Fibroblast of the conjunctiva (primary cell): ENCODE measurements at regions not wholly inside any gene's neighbourhood (a gene's known extent, or its start where the extent isn't known, plus 50 kb on each side); places are given as distances from the start of the nearest gene placed in this dataset.

Experiments
- DNase-seq: peaks from one replicate; pipeline ENCODE4 v3.0.0-alpha.2; 2010; ENCODE audit warnings: low read depth

DNA sequence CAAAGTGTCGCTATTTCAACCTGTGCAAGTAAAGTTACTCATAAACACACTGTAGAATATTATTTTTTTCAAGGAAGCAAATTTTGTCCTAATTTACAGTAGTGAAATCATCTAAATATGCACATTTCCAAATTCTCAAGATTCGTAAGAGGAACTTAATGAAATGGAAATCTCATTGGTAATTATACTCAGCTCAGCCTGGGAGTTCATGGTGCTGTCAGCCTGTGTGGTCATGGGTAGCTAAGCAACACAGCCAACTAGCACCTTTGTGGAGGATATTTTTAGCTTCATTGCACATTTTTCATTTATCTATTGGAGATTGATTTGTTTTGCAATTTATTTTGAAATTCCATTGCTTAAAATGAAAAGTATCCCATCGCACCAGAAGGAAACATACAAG, 975.7 kb upstream of the ZEB2 start:
- DNase-seq = no peak

DNA sequence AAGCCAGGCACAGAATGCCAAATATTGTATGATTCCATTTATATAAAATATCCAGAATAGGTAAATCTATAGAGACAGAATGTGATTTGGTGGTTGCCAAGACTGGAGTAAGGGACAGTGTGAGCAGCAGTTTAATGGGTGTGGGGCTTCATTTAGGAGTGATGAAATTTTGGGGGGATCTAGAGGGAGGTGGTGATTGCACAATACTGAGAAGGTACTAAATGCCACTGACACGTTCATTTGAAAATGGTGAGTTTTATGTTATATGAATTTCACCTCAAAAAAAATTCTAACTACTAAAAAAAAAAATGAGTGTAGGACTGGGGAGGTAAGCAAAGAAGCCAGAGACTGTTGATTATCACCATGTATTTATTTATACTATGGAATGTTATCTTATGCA, 974.5 kb upstream of the ZEB2 start:
- no peak for DNase-seq

DNA sequence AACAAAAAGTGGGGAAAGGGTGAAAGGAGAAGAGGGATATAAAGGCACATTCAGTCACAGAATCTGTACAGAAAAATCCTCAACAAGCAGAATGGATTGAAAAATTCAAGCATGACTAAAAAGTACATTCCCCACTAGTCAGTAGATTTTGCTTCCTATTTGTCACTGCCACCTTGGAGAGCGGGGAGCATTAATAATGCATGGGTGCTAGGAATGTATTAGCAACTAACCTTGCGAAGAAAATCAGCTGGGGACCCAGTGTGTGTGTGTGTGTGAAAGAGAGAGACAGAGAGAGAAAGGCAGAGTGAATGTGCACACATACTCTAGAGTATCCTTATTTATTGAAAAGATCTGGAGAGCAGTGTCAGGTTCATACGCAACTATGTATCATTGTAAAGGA, 968.7 kb upstream of the ZEB2 start:
- no peak for DNase-seq

DNA sequence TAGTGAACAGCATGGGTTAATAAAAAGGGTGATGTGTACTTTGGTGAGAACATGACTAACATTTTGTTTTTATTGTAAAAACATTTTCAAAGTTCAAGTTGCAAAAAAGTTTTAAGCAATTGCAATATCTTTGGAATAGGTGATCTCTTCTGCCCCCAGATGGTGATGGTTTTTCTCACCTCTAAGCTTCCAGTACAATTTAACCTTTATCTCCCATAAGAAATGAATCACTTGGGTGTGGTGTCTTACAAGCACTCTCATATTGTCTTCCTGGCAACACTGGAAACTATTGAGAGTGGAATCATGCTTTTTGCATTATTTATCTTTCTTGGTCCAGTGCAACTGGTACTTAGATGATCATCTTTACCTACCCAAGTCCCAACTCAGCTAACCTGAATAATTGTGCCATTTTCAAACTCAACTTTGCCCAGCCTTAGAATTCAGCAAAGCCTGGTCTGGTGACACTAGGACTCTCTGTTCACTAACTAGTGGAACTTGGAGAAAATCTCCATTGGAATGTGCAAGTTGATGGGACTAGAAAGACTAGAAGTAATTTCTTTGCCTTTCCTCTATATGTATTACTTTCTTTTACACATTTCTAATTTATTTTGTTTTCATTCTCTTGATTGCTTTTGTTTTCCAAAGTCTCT, 964.7 kb upstream of the ZEB2 start:
- DNase-seq = peak; percentile 82

DNA sequence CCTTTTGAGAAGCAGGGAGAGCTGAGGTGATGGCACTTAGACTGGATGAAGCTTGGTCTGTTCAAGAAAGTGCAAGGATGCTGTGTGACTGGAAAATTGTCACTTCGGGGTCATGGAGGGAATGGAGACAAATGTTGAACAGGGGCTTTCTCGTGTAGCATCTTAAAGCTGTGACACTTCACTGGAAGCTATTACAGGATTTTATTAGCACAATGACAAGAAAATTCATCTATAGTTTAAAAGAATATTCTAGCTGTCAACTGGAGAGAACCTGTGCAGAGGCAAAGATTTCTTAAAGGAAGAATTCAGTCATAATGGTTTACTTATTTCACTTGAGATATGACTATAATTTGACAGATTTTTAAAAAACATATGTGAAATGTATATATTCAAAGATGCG, 963.9 kb upstream of the ZEB2 start:
- no peak for DNase-seq

DNA sequence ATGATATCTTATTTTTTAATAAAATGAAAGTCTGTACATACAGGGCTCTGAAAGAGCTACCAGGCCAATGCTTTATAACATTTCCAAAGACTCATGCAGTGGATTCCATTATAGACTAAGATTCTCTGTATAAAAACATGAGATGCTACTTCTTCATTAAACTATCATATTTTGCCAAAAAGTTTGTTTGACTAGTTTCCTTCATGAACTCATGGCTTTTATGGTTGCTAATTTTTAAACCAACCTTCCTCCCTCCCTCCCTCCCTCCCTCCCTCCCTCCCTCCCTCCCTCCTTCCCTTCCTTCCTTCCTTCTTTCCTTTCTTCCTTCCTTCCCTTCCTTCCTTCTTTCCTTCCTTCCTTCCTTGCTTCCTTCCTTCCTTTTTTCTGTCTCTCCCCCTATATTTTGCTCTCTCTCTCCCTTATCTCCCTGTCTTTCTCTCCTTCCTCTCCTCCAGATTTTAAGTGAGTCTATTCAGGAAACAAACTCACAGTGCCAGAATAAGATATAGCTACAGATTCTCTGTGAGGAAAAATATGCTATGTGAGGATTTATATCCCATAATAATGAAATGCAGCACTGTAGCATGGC, 961.5 kb upstream of the ZEB2 start:
- DNase-seq = no peak

DNA sequence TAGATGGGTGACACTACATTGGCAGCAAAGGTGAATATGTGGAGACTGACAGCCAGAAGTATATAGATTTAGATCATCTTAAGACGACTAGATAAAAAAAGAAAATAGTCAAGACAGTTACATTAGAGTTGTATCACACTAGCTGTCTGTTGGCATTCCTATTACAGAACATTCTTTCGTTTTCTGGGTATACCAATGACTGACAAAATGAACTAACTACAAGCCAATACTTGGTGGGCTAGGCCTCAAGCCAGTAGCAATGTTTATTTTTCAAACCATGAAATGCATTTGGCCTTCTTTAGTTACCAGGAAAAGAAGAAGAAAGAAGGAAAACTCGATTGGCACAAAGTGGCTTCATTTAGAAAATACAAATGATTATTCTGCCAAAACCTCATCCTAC, 944.9 kb upstream of the ZEB2 start:
- no peak for DNase-seq

DNA sequence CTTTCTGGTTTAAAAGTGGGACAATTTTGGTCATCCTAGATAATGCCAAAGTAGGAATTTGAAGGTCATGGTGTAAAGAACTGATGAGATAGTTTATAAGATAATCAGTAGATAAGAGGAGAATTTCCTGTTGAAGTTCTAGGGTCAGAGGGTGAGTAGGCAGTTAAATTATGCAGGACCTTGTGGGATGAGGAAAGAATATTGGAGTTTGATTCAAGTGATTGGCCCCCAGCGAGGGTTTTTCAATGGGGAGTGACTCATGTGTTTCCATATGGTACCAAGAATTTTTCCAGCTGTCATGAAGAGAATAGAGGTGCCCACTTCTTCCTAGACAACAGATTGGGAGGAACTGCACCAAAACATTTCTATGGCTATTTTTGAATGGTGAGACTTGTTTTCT, 940.2 kb upstream of the ZEB2 start:
- no peak for DNase-seq

DNA sequence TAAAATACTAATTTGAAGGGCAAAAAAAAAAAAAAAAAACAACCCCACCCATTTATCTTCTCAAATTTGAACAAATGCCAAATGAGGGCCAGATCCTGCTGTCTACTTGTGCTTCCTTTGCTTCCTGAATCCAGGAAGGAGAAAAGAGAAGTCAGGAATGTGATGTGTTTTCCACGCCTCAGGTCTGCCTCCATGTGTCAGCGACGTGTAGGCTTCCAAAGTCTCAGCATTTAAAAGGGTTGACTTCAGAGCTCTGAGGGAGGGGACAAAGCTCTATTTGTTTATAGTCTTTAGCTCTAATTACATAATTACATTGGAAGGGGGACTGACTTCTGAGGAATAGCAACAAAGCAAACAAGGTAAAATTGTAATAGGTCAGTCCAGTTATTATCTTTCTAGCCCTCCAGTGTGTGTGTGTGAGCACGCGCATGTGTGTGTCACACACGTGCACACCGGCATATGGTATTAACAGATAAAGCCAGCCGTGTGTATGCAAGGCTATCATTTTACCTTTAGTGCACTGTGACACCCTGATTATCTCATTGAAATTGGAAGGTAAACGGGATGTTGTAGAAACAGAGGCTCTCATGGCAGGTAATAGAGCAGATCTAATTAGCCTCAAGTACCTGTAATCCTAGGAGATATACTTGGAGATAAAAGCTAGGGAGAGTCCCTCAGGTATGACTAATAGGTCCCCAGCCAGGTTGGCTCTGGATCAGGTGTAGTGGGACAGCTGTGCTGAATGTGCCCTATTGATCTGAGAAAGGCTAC, 911.4 kb upstream of the ZEB2 start:
- DNase-seq = no peak

DNA sequence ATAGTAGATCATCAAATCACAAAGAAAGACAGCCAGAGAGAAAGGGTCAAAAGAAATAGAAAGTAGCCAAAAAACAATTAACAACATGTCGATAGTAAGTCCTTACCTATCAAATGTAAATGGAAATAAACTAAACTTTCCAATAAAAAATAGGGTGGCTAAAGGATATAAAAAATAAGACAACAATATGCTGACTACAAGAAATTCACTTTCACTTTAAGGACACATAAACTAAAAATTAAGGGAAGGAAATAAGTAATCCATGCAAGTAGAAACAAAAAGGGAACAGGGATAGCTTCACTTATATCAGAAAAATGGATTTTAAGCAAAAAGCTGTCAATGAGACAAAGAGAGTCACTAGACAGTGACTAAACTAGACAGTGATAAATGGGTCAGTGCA, 903.9 kb upstream of the ZEB2 start:
- DNase-seq = no peak

DNA sequence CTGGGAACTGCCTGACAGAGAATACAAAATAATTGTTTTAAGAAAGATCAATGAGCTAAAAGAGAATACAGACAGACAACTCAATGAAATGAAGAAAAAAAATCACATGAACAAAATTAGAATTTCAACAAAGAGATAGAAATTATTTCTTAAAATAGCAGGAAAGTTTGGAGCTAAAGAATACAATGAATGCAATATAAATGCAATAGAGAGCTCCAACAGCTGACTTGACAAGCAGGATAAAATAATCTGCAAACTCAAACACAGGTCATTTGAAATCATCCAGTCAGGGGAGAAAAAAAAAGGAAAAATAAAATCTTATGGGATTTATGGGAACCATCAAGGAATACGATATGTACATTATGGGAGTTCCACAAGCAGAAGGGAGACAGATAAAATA, 902.7 kb upstream of the ZEB2 start:
- no peak for DNase-seq

DNA sequence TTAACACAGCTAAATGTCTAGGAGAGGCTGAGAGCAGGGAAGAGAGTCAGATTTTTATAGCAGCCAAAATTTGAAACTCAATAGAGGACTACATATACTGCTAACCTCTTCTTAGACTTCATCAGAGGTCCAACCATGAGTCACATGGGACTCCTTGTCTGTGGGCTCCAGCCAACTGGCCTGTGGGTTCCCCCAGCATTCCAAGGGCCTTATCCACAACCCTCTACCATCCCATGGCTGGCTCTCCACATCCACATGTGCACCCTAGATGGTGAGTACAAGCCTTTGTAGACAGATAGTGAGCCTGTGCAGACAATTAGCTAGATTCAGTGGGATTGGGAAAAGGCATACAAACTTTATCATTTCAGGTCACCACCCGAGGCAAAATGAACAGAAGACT, 901.9 kb upstream of the ZEB2 start:
- DNase-seq = no peak

DNA sequence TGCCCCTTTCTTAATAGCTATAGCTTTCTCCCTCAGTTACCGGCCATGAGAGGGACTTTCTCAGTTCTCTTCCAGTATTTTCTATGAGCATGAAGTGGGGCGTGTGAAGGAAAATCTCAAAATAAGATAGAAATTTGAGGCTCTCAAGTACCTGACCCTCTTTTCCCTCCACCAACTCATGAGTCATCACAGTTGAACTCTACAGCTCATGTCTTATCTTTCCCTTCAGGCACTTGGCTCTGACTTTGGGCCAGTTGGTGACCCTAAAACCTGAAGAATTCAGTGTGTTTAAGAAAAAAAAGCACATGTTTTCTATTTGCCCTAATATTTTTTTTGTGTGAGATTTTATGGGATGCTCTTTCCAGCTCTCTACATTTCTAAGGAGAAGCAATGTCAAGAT, 896.7 kb upstream of the ZEB2 start:
- no peak for DNase-seq

DNA sequence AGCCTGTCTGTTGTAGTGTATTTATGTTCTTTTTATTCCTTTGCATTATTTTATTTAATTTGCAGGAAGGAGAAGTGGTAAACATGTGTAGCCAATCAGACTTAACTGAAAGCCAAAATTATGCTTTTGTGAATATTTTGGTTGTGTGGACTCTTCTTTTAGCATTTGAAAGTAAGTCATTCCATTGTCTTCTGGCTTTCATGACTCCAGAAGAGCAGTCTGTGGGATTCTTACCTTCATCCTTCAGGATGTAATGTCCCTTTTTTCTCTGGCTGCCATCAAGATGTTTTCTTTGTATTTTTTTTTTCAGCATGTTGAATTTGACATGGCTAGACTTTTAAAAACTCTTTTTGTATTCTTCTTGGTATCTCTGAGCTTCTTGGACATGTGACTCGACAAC, 895.2 kb upstream of the ZEB2 start:
- no peak for DNase-seq

DNA sequence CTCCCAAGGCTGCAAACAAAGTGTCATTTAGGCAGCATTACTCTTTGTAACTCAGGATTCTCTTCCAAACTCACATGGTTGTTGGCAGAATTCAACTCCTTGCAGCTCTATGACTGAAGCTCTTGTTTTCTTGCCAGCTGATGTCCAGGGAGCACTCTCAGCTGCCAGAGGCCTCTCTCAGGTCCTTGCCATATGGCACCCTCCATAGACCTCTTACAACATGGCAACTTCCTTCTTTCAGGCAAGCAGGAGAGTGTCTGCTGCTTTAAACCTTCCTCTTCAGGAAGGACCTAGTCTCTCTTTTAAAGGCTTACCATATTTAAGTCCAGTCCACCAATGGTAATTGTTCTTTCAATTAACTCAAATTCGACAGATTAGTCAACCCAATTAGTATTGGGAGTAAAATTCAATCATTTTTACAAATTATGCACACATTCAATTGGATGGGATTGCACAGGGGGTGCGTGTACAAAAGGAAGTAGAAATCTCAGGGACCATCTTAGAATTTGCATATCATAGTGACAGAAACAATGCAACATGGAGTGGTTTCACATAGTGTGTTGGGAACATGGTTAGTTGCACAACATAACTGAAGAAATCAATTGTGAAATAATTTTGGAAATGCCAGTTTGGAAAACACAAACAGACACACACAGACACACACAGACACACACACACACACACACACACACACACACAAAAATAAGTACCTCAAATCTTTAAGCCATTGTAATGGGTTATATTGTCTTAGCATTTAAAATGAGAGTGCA, 893.5 kb upstream of the ZEB2 start:
- no peak for DNase-seq

DNA sequence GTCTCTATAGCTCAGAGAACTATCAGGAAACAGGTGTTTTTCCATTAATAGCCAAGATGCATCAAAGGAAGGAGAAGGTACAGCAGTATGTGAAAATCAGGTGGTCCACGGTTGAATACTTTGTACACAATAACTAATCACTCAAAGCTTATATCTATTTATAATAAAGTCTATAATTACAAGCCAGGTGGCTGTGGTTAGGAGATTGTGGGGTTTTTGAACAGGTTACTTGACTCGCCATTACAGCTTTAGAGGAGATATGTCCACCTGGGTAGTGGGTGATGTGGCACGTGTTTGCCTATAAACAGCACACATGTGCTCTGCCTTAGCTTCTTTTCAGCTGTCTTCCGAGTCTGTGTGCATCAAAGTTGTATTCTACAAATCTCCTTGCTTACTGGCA, 892.2 kb upstream of the ZEB2 start:
- no peak for DNase-seq

DNA sequence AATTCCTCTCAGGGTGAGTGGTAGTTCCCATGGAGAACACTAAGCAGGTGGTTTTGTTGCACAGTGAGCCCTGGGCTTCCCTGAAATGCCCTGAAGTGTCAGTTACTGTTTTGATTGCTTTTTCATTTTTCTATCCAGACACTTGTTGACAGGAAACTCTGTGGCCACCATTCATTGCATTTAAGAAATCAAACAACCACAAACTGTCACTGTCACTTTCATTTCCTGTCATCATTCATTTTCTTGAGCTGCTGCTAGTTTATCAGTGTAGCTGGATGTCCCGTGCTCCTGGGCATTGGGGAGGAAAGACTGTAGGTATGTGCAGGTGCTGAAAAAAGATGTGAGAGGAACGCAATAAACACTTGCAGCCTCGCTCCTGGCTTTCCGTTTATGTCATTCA, 891.6 kb upstream of the ZEB2 start:
- DNase-seq = no peak

DNA sequence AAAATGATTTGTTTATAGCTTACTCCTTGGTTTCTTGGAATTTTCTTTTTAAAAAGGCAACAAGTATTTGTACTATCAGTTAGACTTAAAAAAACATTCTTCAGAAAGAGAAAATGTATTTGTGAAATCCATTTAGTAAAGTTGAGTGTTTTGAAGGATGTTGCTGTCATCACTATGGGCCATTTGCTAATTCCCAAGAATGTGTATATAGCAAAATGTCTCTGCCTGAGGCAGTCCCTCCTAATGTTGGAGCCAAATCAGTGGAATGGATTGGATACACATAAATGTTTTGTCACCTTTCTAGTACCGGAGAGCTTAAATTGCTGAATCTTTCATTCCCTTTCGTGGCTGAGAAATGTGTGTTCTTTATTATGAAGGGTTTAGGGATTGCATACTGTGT, 890.2 kb upstream of the ZEB2 start:
- no peak for DNase-seq

DNA sequence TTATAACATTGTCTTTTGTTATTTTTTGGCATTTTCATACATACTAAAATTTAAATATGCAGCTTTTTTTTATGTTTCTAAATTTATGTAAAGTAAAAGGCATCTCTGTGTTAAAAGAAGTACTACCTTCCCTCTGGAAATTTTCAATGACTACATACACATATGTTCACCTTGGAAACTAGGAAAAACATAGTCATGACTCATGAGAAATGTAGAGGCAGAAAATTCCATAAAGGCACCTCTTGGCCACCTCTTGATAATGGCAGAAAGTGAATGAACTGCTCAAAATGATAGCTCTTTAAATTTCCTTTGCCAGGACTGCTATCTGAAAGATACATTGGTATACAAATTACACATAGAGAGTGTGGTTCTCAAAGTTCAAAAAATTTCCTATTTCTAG, 889.1 kb upstream of the ZEB2 start:
- no peak for DNase-seq

DNA sequence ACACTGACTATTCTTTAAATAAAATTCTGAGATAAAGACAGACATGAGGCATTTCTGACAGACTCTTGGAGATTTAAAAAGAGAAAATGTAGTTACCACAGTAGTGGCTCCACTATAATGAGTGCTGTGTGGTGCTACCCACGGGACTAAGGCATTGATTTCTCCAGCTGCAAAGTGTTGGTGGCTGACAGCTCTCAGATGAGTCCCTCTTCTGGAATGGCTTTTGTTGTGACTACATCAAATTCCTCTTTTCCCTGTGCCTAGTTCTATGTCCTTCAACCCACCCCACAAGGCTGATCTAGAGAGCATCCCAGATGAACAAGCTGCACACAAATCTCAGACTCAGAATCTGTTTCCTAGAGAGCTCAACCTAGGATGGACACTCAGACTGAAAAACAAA, 884.8 kb upstream of the ZEB2 start:
- DNase-seq = no peak

DNA sequence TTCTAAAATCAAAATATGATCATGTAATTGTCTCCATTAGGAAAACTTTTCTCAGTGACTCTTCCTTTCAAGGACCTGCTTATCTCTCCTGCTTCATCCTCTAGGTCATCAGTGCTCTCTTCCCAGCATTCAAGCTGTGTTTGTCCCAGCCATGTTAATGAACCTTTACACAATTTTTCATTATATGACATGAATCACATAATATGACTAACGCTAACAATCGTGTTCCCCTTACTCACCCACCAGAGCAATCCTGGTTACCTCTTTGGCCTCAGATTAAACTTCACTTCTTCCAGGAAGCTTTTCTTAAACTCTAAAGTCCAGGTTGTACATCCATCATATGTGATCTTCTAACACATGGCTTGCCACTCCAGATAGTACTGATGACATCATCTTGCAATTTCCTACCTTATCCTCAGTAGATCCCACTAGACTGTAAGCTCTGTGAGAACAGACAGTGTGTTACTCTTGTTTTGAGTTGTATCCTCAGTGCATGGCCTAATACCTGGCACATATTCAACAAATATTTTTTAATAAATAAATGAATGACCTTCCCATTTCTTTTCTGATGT, 882.9 kb upstream of the ZEB2 start:
- no peak for DNase-seq

DNA sequence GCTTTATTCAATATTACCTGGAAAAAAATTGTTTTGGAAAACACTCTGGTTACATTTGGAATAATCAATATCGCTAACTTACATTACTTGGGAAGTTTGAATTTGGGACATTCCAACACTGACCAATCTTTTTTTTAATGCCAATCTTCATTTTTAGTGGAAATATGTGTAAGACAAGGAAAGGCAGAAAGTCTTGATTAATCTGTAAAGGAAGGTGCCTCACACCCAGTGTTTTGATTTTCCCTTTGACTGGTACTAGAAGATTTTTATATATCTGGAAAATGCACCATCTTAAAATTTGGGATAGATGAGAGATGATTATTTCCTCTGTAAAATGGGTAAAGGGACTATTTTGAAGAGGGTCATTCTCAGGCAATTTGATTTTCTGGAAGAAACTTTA, 879.2 kb upstream of the ZEB2 start:
- DNase-seq = no peak

DNA sequence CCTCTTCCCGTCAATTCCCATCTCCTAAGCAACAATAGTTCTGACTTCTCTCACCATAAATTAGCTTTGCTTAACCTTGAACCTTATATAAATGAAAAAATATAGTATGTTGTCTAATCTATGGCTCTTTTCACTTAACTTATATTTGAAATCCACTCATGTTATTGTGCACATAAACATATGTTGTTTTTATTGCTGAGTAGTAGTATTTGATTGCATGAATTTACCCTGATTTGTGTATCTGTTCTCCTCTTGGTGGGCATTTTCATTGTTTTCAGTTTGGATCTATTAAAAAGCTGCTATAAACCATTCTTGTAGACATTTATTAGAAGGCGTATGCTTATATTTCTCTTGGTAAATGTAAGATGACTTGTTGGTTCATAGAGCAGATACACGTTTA, 874.3 kb upstream of the ZEB2 start:
- no peak for DNase-seq
